Fibroblast of mammary gland (primary cell): ENCODE measurements at regions not wholly inside any gene's neighbourhood (a gene's known extent, or its start where the extent isn't known, plus 50 kb on each side); places are given as distances from the start of the nearest gene placed in this dataset.

Experiments used
- DNase-seq: peaks from one replicate; pipeline ENCODE4 v3.0.0-alpha.2; 2010; ENCODE audit warnings: low read depth
- H3K4me3 ChIP-seq: 2 replicates; pipeline ENCODE4 v1.5.1; 2011; ENCODE audit warnings: low read depth, mild to moderate bottlenecking, low read length, moderate library complexity; ENCODE audit not compliant: control insufficient read depth
- TF ChIP-seq, protein P1 (sequence below): conservative IDR thresholded peaks from 2 replicates; pipeline ENCODE4 v1.5.1; 2011; ENCODE audit warnings: low read depth, low read length, inconsistent platforms; ENCODE audit not compliant: control insufficient read depth, insufficient read depth

GRCh38 chr3:195005251-195005620, 265.7 kb downstream of the XXYLT1 start:
- DNase-seq = no peak
- no peak overlapping the region for H3K4me3 ChIP-seq
- TF ChIP-seq, protein P1, sequence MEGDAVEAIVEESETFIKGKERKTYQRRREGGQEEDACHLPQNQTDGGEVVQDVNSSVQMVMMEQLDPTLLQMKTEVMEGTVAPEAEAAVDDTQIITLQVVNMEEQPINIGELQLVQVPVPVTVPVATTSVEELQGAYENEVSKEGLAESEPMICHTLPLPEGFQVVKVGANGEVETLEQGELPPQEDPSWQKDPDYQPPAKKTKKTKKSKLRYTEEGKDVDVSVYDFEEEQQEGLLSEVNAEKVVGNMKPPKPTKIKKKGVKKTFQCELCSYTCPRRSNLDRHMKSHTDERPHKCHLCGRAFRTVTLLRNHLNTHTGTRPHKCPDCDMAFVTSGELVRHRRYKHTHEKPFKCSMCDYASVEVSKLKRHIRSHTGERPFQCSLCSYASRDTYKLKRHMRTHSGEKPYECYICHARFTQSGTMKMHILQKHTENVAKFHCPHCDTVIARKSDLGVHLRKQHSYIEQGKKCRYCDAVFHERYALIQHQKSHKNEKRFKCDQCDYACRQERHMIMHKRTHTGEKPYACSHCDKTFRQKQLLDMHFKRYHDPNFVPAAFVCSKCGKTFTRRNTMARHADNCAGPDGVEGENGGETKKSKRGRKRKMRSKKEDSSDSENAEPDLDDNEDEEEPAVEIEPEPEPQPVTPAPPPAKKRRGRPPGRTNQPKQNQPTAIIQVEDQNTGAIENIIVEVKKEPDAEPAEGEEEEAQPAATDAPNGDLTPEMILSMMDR = no peak

DNA sequence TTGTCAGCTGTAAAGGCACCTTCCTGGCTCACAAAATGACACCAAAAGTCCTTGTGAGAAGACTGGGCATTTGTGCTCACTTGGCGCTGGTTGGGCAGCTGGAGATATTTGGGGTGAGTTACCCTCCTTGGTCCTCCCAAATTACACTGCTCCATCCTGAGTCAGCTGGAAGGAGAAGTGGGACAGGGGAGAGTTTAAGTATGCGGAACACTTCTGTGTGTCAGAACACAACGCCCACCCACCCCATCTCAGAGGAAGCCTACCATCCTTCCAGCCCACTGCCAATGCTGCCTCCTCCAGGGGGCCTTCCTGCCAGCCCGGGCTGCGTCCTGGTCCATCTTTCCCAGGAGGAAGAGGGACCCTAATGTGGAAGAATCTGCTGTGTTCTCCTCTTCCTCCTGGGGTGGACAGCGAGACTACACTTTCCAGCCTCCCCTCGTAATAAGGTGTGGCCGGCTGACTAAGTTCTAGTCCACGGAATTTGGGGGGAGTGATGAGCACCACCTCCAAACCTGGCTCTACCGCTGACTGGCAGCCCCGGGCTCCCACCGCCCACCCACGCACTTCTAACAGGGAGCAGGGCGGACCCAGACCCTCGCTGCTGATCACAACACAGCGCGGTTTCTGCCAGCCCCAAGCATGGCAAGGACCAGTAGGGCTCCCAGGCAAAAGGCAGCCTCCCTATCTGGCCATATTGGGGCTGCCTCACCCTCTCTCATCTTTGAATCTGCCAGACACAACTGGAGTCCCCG, 265.0 kb downstream of the XXYLT1 start:
- no peak for DNase-seq
- TF ChIP-seq, protein P1 = no peak
- no peak overlapping the region for H3K4me3 ChIP-seq

GRCh38 chr3:195007151-195007550, 263.8 kb downstream of the XXYLT1 start:
- TF ChIP-seq, protein P1 = no peak
- no peak overlapping the region for H3K4me3 ChIP-seq
- no peak for DNase-seq

DNA sequence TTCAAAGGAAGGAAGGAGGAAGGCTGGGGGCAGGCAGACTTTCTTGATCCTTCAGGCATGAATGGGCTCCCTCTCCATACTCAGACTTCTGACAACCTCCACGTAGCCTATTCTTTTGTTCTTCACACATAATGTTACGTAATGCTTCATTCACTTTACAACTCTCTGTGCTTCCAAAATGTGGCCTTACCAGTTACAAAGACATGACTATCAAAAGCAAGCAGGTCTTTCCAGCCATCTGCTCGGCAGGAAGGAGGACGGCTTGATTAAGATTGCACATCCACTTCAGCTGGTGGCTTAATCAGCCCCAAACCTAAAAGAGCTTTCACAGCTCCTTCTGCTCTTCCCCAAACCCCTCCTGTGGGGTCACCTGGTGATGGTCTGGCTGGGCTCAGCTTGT, 263.2 kb downstream of the XXYLT1 start:
- DNase-seq = no peak
- H3K4me3 ChIP-seq = no peak overlapping the region
- TF ChIP-seq, protein P1 = no peak

DNA sequence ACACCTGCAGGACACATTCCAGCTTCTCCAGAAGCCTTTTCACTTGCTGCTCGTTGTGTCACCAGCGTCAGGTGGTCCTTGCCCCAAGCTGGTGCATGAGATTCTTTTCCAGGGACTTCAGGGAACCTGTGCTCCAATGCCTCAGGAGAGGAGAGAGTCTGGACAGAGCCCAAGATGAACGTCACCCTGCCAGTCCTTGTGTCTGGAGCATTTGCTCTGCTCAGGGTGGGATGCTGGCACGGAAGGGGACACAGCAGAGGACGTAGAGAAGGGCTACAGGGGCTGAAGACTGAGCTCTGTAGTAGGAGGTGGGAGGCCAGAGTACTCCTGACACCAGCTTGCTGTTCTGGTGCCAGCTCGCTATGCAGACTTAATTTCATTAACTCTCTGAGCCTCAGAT, 262.1 kb downstream of the XXYLT1 start:
- TF ChIP-seq, protein P1 = no peak
- DNase-seq = no peak
- H3K4me3 ChIP-seq = no peak overlapping the region

DNA sequence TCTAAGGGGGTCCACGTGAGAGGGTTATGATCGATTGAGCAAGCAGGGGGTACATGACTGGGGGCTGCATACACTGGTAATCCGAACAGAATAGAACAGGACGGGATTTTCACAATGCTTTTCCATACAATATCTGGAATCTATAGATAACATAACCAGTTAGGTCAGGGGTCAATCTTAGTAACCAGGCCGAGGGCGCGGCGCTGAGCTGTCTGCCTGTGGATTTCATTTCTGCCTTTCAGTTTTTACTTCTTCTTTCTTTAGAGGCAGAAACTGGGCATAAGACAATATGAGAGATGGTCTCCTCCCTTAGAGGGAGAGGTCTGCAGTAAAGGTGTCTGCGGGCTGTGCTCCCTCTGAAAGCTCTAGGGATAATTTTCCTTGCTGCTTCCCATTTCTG, 261.3 kb downstream of the XXYLT1 start:
- TF ChIP-seq, protein P1 = no peak

More for the DNA sequence above, 261.3 kb downstream of the XXYLT1 start:
- H3K4me3 ChIP-seq = no peak overlapping the region
- DNase-seq = no peak
